ENCODE measurements at regions not wholly inside any gene's neighbourhood (a gene's known extent, or its start where the extent isn't known, plus 50 kb on each side); places are given as distances from the start of the nearest gene placed in this dataset.
"Not testable (repeated sequence)": the region's sequence is repeated elsewhere in the genome, so short reads cannot be mapped to it uniquely, and the experiment has no call there.

DNA sequence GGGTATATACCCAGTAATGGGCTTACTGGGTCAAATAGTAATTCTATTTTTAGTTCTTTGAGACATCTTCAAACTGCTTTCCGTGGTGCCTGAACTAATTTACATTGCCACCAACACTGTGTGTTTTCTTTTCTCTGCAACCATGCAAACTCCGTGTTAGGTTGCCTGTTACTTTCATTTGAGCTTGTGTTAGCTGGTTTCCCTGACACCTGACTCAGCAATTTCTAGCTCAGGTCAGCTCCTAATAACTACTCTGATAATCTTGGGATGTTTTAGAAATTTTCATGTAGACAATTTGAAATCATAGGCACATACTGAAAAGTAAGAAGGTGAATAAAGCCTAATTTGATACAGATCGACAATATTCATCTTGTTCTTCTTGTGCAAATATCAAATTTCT lies 132.3 kb downstream of the ADCYAP1 start:
- TF ChIP-seq, protein P1, sequence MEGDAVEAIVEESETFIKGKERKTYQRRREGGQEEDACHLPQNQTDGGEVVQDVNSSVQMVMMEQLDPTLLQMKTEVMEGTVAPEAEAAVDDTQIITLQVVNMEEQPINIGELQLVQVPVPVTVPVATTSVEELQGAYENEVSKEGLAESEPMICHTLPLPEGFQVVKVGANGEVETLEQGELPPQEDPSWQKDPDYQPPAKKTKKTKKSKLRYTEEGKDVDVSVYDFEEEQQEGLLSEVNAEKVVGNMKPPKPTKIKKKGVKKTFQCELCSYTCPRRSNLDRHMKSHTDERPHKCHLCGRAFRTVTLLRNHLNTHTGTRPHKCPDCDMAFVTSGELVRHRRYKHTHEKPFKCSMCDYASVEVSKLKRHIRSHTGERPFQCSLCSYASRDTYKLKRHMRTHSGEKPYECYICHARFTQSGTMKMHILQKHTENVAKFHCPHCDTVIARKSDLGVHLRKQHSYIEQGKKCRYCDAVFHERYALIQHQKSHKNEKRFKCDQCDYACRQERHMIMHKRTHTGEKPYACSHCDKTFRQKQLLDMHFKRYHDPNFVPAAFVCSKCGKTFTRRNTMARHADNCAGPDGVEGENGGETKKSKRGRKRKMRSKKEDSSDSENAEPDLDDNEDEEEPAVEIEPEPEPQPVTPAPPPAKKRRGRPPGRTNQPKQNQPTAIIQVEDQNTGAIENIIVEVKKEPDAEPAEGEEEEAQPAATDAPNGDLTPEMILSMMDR (IDR thresholded peaks at IDR 0.05): no peak
- H3K4me1 Mint-ChIP-seq (ENCODE audit: low read depth): peaks cover 13% of the 10 kb centered on the region
- H3K36me3 Mint-ChIP-seq (ENCODE audit: low read depth): peaks cover 6% of the 10 kb centered on the region
- no peak overlapping the region for H3K4me3 Mint-ChIP-seq (ENCODE audit: unreplicated experiment)
- no peak overlapping the region for H3K27ac Mint-ChIP-seq (ENCODE audit: unreplicated experiment)
- no peaks in the 10 kb centered on the region for H3K27me3 Mint-ChIP-seq (ENCODE audit: low read depth)
- peaks cover 19% of the 10 kb centered on the region for H3K9me3 Mint-ChIP-seq (ENCODE audit: low read depth)
- no peak for DNase-seq (ENCODE audit: low spot score)

DNA sequence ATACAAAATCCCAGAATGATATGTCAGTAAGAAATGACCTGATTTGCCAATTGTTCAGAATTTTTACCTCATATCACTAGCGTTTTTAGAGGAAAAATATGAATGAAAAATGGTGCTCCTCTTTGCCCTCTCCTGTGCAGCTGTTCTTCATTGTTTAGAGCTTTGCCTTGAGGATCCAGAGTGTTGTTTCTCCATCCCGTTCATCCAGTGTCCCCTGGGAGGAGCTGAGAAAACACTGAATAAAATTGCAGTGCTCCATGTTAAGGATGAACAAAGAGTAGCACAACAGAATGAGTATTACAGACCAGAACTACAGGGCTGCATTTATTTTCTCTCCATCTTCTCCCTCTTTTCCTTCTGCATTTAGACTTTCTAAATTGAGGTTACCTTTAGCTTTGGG lies 133.1 kb downstream of the ADCYAP1 start:
- H3K36me3 Mint-ChIP-seq (ENCODE audit: low read depth): peaks cover 7% of the 10 kb centered on the region
- H3K4me3 Mint-ChIP-seq (ENCODE audit: unreplicated experiment): no peak overlapping the region
- no peak overlapping the region for H3K27ac Mint-ChIP-seq (ENCODE audit: unreplicated experiment)

DNA sequence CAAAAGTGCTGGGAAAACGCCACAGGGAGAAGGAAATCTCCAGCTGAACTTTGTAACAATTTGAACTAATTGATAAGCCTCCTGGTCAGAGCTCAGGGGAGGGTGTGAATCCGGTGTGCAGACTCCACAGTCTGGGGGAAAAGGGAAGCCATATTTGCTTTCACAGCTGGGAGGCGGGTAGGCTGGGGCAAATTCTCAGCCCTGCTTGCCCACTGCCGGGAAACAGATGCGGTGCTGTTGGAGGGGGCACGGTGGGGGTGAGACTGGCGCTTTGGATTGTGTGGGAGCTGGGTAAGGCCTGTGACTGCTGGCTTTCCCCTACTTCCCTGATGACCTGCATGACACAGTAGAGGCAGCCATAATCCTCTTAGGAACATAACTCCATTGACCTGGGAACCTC lies 134.8 kb downstream of the ADCYAP1 start:
- Mint-ChIP-seq H3K9me3 (ENCODE audit: low read depth) (peaks cover 26% of the 10 kb centered on the region), H3K4me3 (ENCODE audit: unreplicated experiment) (no peak overlapping the region), H3K27ac (ENCODE audit: unreplicated experiment) (no peak overlapping the region), H3K27me3 (ENCODE audit: low read depth) (no peaks in the 10 kb centered on the region), H3K4me1 (ENCODE audit: low read depth) (peaks cover 13% of the 10 kb centered on the region), H3K36me3 (ENCODE audit: low read depth) (peaks cover 8% of the 10 kb centered on the region)
- no peak for DNase-seq (ENCODE audit: low spot score)
- TF ChIP-seq, protein P1 (IDR thresholded peaks at IDR 0.05): no peak

More for the DNA sequence above, 133.1 kb downstream of the ADCYAP1 start:
- TF ChIP-seq, protein P1 (IDR thresholded peaks at IDR 0.05): no peak
- Mint-ChIP-seq H3K4me1 (ENCODE audit: low read depth) (peaks cover 13% of the 10 kb centered on the region), H3K9me3 (ENCODE audit: low read depth) (peaks cover 21% of the 10 kb centered on the region), H3K27me3 (ENCODE audit: low read depth) (no peaks in the 10 kb centered on the region)
- DNase-seq (ENCODE audit: low spot score): no peak

DNA sequence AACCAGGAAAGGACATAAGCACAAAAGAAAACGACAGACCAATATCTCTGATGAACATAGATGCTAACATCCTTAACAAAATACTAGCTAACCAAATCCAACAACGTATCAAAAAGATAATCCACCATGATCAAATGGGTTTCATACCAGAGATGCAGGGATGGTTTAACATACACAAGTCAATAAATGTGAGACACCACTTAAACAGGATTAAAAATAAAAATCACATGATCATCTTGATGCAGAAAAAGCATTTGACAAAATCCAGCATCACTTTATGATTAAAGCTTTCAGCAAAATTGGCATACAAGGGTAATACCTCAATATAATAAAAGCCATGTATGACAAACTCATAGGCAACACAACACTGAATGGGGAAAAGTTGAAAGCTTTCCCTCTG lies 138.4 kb downstream of the ADCYAP1 start:
- H3K27me3 Mint-ChIP-seq (ENCODE audit: low read depth); H3K36me3 Mint-ChIP-seq (ENCODE audit: low read depth); H3K27ac Mint-ChIP-seq (ENCODE audit: unreplicated experiment); DNase-seq (ENCODE audit: low spot score); H3K4me1 Mint-ChIP-seq (ENCODE audit: low read depth); H3K4me3 Mint-ChIP-seq (ENCODE audit: unreplicated experiment): not testable (repeated sequence)
- peaks cover 28% of the 10 kb centered on the region for H3K9me3 Mint-ChIP-seq (ENCODE audit: low read depth)

DNA sequence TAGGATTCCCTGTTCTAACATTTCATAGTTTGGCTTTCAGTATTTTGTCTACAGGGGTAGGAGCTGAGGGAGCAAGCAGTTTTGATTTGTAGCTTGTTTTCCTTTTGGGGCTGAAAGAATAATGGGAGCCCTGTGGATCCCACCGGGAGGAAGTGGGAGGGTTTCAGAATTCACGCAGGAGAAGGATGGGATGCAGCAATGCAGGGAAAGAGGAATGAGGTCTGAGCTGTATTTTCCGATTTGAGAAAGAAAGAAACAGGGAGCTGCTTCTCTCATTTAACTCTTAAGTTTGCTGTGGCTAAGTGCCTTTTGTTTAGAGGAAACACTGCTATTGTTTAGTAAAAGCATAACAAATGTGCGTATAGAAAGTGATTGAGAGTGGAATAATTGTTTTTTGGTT lies 141.0 kb downstream of the ADCYAP1 start:
- TF ChIP-seq, protein P1 (IDR thresholded peaks at IDR 0.05): no peak

DNA sequence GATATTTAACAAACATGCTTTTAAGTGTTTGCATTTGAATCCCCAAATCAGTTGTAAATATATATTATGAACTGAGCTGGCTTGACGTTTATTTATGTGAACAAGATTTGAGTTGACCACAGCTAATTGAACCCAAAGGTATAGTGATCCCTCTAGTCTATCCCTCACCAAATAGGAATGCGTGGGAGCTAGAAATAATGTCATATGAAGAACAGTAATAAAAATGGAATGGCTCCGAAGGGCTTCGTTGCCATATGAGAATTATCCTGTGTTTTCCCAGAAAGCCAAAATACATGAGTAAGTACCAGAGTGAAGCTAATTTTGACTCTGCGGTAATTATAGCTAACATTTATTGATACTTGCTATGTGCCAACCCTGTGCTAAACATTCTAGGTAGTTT lies 142.7 kb downstream of the ADCYAP1 start:
- TF ChIP-seq, protein P1 (IDR thresholded peaks at IDR 0.05): no peak
- Mint-ChIP-seq H3K27me3 (ENCODE audit: low read depth) (no peaks in the 10 kb centered on the region), H3K36me3 (ENCODE audit: low read depth) (peaks cover 4% of the 10 kb centered on the region), H3K4me3 (ENCODE audit: unreplicated experiment) (no peak overlapping the region), H3K4me1 (ENCODE audit: low read depth) (peaks cover 12% of the 10 kb centered on the region), H3K9me3 (ENCODE audit: low read depth) (peaks cover 20% of the 10 kb centered on the region), H3K27ac (ENCODE audit: unreplicated experiment) (no peak overlapping the region)
- DNase-seq (ENCODE audit: low spot score): no peak

More for the DNA sequence above, 141.0 kb downstream of the ADCYAP1 start:
- DNase-seq (ENCODE audit: low spot score): no peak
- Mint-ChIP-seq H3K4me1 (ENCODE audit: low read depth) (peaks cover 12% of the 10 kb centered on the region), H3K27me3 (ENCODE audit: low read depth) (no peaks in the 10 kb centered on the region), H3K4me3 (ENCODE audit: unreplicated experiment) (no peak overlapping the region), H3K9me3 (ENCODE audit: low read depth) (peaks cover 32% of the 10 kb centered on the region), H3K27ac (ENCODE audit: unreplicated experiment) (no peak overlapping the region), H3K36me3 (ENCODE audit: low read depth) (peaks cover 8% of the 10 kb centered on the region)
